22Rv1 (cell line): ENCODE measurements at regions not wholly inside any gene's neighbourhood (a gene's known extent, or its start where the extent isn't known, plus 50 kb on each side); places are given as distances from the start of the nearest gene placed in this dataset.

Source experiments
- ZFX ChIP-seq: fragments of 450-650 bp; IDR thresholded peaks from 2 replicates; pipeline ENCODE4 v1.6.1; 2017; ENCODE audit warnings: antibody characterized with exemption, borderline replicate concordance
- TF ChIP-seq, protein P1 (sequence below): fragments of 450-650 bp; IDR thresholded peaks from 2 replicates; pipeline ENCODE4 v1.5.1; 2017; ENCODE audit warnings: mild to moderate bottlenecking

DNA sequence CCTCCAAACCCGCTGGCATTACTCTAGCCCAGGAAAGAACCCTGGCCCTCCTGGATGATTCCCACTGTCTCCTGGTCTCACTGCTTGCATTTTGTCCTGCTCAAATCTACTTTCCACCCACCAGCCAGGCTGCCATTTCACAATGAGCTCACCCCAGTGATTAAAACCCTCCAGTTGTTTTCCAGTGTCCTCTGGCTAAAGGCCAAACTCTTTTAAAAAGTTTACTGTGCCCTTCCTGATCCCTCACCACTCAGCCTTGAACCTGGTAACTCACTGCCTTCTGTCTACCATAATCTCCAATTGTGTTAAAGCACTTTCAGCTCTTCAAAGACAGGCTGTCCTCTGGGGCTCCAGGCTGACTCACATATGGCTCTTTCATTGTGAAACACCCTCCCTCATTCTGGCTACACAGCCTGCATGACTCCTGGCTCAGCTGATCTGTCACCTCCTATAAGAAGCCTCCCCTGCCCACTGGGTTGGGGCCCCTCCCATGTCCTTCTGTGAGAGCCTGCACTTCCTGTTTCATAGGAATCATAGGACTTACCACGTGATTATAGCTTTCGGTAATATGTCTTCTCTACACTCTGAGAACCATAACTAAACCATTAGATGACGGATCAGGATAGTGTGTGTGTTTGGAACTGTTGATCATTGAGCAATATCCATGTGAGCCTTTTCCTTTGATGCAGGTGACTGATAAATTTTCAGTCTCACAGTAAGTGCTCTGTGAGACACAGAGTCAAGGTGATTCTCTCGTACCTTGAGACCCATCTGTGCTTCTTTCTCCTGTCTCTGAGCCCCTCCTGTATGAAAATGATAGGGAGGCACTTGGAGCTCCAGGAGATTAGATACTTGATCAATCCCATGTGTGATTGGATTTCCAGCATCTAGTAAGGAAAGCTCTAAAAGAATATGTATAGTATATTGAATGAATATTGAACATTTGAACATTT is 590.8 kb upstream of the ID2 start:
- TF ChIP-seq, protein P1, sequence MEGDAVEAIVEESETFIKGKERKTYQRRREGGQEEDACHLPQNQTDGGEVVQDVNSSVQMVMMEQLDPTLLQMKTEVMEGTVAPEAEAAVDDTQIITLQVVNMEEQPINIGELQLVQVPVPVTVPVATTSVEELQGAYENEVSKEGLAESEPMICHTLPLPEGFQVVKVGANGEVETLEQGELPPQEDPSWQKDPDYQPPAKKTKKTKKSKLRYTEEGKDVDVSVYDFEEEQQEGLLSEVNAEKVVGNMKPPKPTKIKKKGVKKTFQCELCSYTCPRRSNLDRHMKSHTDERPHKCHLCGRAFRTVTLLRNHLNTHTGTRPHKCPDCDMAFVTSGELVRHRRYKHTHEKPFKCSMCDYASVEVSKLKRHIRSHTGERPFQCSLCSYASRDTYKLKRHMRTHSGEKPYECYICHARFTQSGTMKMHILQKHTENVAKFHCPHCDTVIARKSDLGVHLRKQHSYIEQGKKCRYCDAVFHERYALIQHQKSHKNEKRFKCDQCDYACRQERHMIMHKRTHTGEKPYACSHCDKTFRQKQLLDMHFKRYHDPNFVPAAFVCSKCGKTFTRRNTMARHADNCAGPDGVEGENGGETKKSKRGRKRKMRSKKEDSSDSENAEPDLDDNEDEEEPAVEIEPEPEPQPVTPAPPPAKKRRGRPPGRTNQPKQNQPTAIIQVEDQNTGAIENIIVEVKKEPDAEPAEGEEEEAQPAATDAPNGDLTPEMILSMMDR, result no peak
- TF ChIP-seq ZFX, result no peak
